GM12878 (cell line): ENCODE measurements at regions not wholly inside any gene's neighbourhood (a gene's known extent, or its start where the extent isn't known, plus 50 kb on each side); places are given as distances from the start of the nearest gene placed in this dataset.

Experiments used
- ATAC-seq: fragments of 200-7000 bp; cut with Tn5 transposase; 3 replicates; pipeline ENCODE4 v1.9.1; 2020; ENCODE audit warnings: mild to moderate bottlenecking, moderate library complexity
- BruUV-seq: library from RNA; stranded (reverse); fragments of 400-500 nt; replicated peaks from 2 replicates; lab custom pipeline; 2021; lab: Mats Ljungman, UMichigan
- CTCF ChIA-PET: fragments of 300-600 bp; sonication (Branson Sonifier 250); formaldehyde crosslinking; extraction: SDS; loops from one replicate; lab custom pipeline; 2021; ENCODE audit warnings: inconsistent platforms; lab: Yijun Ruan, JAX
- POLR2A ChIA-PET: fragments of 350-600 bp; formaldehyde crosslinking; extraction: SDS; loops from one replicate; lab custom pipeline; 2021; ENCODE audit warnings: inconsistent platforms; lab: Charles Lee
- RAD21 ChIA-PET: fragments of 300-600 bp; sonication (Branson Sonifier 250); formaldehyde crosslinking; loops from one replicate; lab custom pipeline; 2023; ENCODE audit warnings: antibody characterized with exemption; ENCODE audit not compliant: unreplicated experiment; lab: Charles Lee
- SMC1A ChIA-PET: fragments of 300-600 bp; sonication (Branson Sonifier 250); formaldehyde crosslinking; loops from one replicate; lab custom pipeline; 2023; ENCODE audit not compliant: unreplicated experiment, uncharacterized antibody; lab: Charles Lee
- DNase-seq: peaks from one replicate; pipeline ENCODE4 v3.0.0-alpha.2; 2011; ENCODE audit warnings: low read depth, low spot score
- FAIRE-seq: peaks from 3 replicates; lab custom pipeline; 2011; peaks lifted over from hg19 to GRCh38; lab: Jason Lieb, UNC
- H2AFZ ChIP-seq: 2 replicates; pipeline ENCODE4 v1.6.0; 2011; ENCODE audit warnings: low read depth, low read length, control low read depth; ENCODE audit not compliant: control insufficient read depth
- H3K27ac ChIP-seq: 2 replicates; pipeline ENCODE4 v1.5.1; 2011; ENCODE audit warnings: control low read depth; ENCODE audit not compliant: control insufficient read depth, insufficient read depth
- H3K27me3 ChIP-seq, 2 experiments: replicated peaks in 1 of 2; 2 replicates each; pipeline versions ENCODE4 v1.6.0 to v1.6.1; 2011; ENCODE audit warnings: low read length in 1 of 2; ENCODE audit not compliant: control insufficient read depth in 2 of 2, insufficient read depth in 2 of 2
- H3K36me3 ChIP-seq, 2 experiments: 2 replicates each; pipeline ENCODE4 v1.5.1; 2011; ENCODE audit warnings: low read length in 1 of 2; ENCODE audit not compliant: control insufficient read depth in 2 of 2, insufficient read depth in 2 of 2
- H3K4me1 ChIP-seq: 2 replicates; pipeline ENCODE4 v1.6.1; 2011; ENCODE audit warnings: mild to moderate bottlenecking, low read length, moderate library complexity, mixed read lengths; ENCODE audit not compliant: control insufficient read depth, insufficient read depth
- H3K4me2 ChIP-seq: 2 replicates; pipeline ENCODE4 v1.6.0; 2011; ENCODE audit warnings: control low read depth; ENCODE audit not compliant: control insufficient read depth, insufficient read depth
- H3K4me3 ChIP-seq: fragments of 200-600 bp; sonication (generic); 2 replicates; pipeline ENCODE4 v1.5.1; 2016
- H3K79me2 ChIP-seq: 2 replicates; pipeline ENCODE4 v1.6.0; 2011; ENCODE audit warnings: low read length; ENCODE audit not compliant: control insufficient read depth, insufficient read depth
- H3K9ac ChIP-seq: 2 replicates; pipeline ENCODE4 v1.8.0; 2011; ENCODE audit warnings: low read length, control low read depth, mixed read lengths; ENCODE audit not compliant: control insufficient read depth, insufficient read depth
- H3K9me3 ChIP-seq: replicated peaks from 3 replicates; pipeline ENCODE4 v1.5.1; 2011; ENCODE audit warnings: mild to moderate bottlenecking, low read length; ENCODE audit not compliant: control insufficient read depth, insufficient read depth
- H4K20me1 ChIP-seq: 2 replicates; pipeline ENCODE4 v1.6.0; 2011; ENCODE audit not compliant: control insufficient read depth, insufficient read depth
- BHLHE40 ChIP-seq, 2 experiments: fragments of 450-650 bp in 1 of 2; IDR thresholded peaks; 2 replicates each; pipeline ENCODE4 v1.6.1; 2011 to 2017; ENCODE audit warnings: low read depth in 2 of 2, borderline replicate concordance in 1 of 2, improper control_type of control experiment in 1 of 2, low read length in 1 of 2, mild to moderate bottlenecking in 1 of 2
- EED ChIP-seq: sonication (generic); IDR thresholded peaks from 2 replicates; pipeline ENCODE4 v1.6.1; 2016; ENCODE audit warnings: antibody characterized with exemption, low read depth
- ESRRA ChIP-seq: IDR thresholded peaks from 2 replicates; pipeline ENCODE4 v1.6.1; 2012; ENCODE audit warnings: mild to moderate bottlenecking, low read length, improper control_type of control experiment
- KDM1A ChIP-seq: fragments of 200-600 bp; sonication (generic); IDR thresholded peaks from 2 replicates; pipeline ENCODE4 v1.6.1; 2016; ENCODE audit warnings: borderline replicate concordance
- LARP7 ChIP-seq: fragments of 450-650 bp; IDR thresholded peaks from 2 replicates; pipeline ENCODE4 v1.6.1; 2017; ENCODE audit warnings: mild to moderate bottlenecking
- NBN ChIP-seq: fragments of 450-650 bp; IDR thresholded peaks from 2 replicates; pipeline ENCODE4 v1.6.1; 2016
- NFIC ChIP-seq: IDR thresholded peaks from 2 replicates; pipeline ENCODE4 v1.6.1; 2012; ENCODE audit warnings: low read depth, mild to moderate bottlenecking, inconsistent platforms, low read length, moderate library complexity
- PAX8 ChIP-seq: fragments of 450-650 bp; IDR thresholded peaks from 2 replicates; pipeline ENCODE4 v1.6.1; 2017; ENCODE audit warnings: mild to moderate bottlenecking, moderate library complexity
- RB1 ChIP-seq: fragments of 450-650 bp; formaldehyde crosslinking; IDR thresholded peaks from 2 replicates; pipeline ENCODE4 v1.6.1; 2017; ENCODE audit warnings: mild to moderate bottlenecking, borderline replicate concordance
- ZNF207 ChIP-seq: fragments of 450-650 bp; IDR thresholded peaks from 2 replicates; pipeline ENCODE4 v1.6.1; 2014; ENCODE audit warnings: antibody characterized with exemption, mild to moderate bottlenecking, borderline replicate concordance
- ZNF274 ChIP-seq: IDR thresholded peaks from one replicate; pipeline ENCODE4 v1.8.0; 2011; ENCODE audit not compliant: insufficient read length, insufficient read depth
- WGBS: methylation state at CpG from one replicate; pipeline ENCODE4 v1.1.6; 2016; ENCODE audit warnings: low lambda C conversion rate; ENCODE audit not compliant: insufficient replicate concordance, insufficient coverage; ENCODE audit errors: missing lambda C conversion rate; 5-methylcytosine and 5-hydroxymethylcytosine counted together
- in situ Hi-C: fragments of 300-500 bp; cut with MboI; formaldehyde crosslinking; loops from 9 replicates; pipeline ENCODE4 v1.14.3; 2018; ENCODE audit warnings: mixed read lengths
- intact Hi-C: fragments of 100-400 bp; cut with micrococcal nuclease; formaldehyde crosslinking; loops from one replicate; pipeline ENCODE4 v1.14.2; 2022; ENCODE audit not compliant: unreplicated experiment
- TF ChIP-seq, protein P1 (sequence below): fragments of 150-350 bp; IDR thresholded peaks from 2 replicates; pipeline ENCODE4 v1.6.1; 2014; ENCODE audit warnings: mild to moderate bottlenecking, low read depth, low read length
- TF ChIP-seq, protein P2 (sequence below): fragments of 450-650 bp; IDR thresholded peaks from 2 replicates; pipeline ENCODE4 v1.6.1; 2016; ENCODE audit warnings: mild to moderate bottlenecking
- TF ChIP-seq, protein P3 (sequence below): IDR thresholded peaks from 2 replicates; pipeline ENCODE4 v1.6.1; 2012; ENCODE audit warnings: low read depth, low read length, improper control_type of control experiment
- TF ChIP-seq, protein P4 (sequence below): IDR thresholded peaks from 2 replicates; pipeline ENCODE4 v1.6.1; 2012; ENCODE audit warnings: low read depth, low read length, improper control_type of control experiment
- TF ChIP-seq, protein P5 (sequence below): IDR thresholded peaks from 2 replicates; pipeline ENCODE4 v1.6.1; 2011; ENCODE audit warnings: low read depth, mild to moderate bottlenecking, low read length, moderate library complexity, borderline replicate concordance; ENCODE audit errors: extremely low read depth

DNA sequence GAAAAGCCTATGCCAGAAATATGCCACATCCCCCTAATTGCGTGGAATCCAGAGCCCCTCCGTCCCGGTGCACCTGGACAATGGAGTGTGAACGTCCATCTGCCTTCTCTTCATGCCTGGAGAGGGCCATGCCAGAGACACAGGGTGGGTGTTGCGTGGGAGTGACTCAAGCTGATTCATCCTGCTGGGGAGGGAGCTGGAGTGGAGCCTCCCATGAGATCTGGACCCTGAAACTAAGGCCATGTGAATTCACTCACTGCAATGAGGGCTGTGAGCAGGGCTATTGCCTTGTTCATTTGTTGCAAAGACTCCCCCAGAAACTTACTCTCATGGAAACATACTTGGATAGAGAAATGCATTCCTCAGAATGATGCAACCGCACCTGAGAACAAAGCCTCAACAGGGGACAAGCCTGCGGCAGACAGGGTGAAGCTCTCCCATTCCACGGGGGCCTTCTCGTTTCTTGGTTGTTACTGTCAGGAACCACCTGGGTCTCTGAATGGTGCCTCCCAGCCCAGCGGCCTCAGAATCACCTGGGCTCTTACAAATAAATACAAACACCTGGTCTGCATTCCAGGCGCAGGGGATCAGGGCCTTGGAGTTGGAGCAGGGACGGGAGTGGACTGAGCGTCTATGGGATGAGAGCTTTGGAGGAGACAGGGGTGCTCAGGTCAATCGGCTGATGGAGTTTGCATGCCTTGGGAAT lies 1031.2 kb downstream of the BRD1 start:
- BruUV-seq: no TSS peak

More for the DNA sequence above, 1031.2 kb downstream of the BRD1 start:
- Histone ChIP-seq H3K27ac (no peak overlapping the region), H2AFZ (no peak overlapping the region), H3K27me3 (no peaks in the 10 kb centered on the region), H3K9me3 (no peaks in the 10 kb centered on the region; the same call in 2 of the 3 replicates), H3K4me3 (no peak overlapping the region), H4K20me1 (no peaks in the 10 kb centered on the region), H3K4me2 (no peak overlapping the region), H3K4me1 (no peaks in the 10 kb centered on the region), H3K79me2 (no peaks in the 10 kb centered on the region), H3K9ac (no peak overlapping the region), H3K36me3 (no peaks in the 10 kb centered on the region)
- FAIRE-seq (no peak), ATAC-seq (no peak), DNase-seq (no peak)
- intact Hi-C loops (no loop called here), in situ Hi-C loops (no loop called here)
- 29% methylated on average over 14 of the region's 14 CpGs for WGBS
- TF ChIP-seq ESRRA (no peak), RB1 (no peak), NFIC (no peak), LARP7 (no peak), ZNF274 (no peak), BHLHE40 (IDR thresholded peaks at IDR 0.05; ENCODE audit: borderline replicate concordance in 1 of 2, low read depth in 2 of 2, low read length in 1 of 2) (no peak), KDM1A (no peak), NBN (no peak), PAX8 (no peak), EED (no peak), ZNF207 (no peak)
- TF ChIP-seq, protein P1, sequence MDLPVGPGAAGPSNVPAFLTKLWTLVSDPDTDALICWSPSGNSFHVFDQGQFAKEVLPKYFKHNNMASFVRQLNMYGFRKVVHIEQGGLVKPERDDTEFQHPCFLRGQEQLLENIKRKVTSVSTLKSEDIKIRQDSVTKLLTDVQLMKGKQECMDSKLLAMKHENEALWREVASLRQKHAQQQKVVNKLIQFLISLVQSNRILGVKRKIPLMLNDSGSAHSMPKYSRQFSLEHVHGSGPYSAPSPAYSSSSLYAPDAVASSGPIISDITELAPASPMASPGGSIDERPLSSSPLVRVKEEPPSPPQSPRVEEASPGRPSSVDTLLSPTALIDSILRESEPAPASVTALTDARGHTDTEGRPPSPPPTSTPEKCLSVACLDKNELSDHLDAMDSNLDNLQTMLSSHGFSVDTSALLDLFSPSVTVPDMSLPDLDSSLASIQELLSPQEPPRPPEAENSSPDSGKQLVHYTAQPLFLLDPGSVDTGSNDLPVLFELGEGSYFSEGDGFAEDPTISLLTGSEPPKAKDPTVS: no peak
- TF ChIP-seq, protein P2, sequence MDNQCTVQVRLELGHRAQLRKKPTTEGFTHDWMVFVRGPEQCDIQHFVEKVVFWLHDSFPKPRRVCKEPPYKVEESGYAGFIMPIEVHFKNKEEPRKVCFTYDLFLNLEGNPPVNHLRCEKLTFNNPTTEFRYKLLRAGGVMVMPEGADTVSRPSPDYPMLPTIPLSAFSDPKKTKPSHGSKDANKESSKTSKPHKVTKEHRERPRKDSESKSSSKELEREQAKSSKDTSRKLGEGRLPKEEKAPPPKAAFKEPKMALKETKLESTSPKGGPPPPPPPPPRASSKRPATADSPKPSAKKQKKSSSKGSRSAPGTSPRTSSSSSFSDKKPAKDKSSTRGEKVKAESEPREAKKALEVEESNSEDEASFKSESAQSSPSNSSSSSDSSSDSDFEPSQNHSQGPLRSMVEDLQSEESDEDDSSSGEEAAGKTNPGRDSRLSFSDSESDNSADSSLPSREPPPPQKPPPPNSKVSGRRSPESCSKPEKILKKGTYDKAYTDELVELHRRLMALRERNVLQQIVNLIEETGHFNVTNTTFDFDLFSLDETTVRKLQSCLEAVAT: no peak
- TF ChIP-seq, protein P3, sequence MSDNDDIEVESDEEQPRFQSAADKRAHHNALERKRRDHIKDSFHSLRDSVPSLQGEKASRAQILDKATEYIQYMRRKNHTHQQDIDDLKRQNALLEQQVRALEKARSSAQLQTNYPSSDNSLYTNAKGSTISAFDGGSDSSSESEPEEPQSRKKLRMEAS: no peak
- TF ChIP-seq, protein P4, sequence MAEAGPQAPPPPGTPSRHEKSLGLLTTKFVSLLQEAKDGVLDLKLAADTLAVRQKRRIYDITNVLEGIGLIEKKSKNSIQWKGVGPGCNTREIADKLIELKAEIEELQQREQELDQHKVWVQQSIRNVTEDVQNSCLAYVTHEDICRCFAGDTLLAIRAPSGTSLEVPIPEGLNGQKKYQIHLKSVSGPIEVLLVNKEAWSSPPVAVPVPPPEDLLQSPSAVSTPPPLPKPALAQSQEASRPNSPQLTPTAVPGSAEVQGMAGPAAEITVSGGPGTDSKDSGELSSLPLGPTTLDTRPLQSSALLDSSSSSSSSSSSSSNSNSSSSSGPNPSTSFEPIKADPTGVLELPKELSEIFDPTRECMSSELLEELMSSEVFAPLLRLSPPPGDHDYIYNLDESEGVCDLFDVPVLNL: no peak
- TF ChIP-seq, protein P5, sequence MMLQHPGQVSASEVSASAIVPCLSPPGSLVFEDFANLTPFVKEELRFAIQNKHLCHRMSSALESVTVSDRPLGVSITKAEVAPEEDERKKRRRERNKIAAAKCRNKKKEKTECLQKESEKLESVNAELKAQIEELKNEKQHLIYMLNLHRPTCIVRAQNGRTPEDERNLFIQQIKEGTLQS: no peak
- ChIA-PET CTCF (no interaction called here), SMC1A (no interaction called here), RAD21 (no interaction called here), POLR2A (no interaction called here)
